ENCODE measurements at regions not wholly inside any gene's neighbourhood (a gene's known extent, or its start where the extent isn't known, plus 50 kb on each side); places are given as distances from the start of the nearest gene placed in this dataset.

DNA sequence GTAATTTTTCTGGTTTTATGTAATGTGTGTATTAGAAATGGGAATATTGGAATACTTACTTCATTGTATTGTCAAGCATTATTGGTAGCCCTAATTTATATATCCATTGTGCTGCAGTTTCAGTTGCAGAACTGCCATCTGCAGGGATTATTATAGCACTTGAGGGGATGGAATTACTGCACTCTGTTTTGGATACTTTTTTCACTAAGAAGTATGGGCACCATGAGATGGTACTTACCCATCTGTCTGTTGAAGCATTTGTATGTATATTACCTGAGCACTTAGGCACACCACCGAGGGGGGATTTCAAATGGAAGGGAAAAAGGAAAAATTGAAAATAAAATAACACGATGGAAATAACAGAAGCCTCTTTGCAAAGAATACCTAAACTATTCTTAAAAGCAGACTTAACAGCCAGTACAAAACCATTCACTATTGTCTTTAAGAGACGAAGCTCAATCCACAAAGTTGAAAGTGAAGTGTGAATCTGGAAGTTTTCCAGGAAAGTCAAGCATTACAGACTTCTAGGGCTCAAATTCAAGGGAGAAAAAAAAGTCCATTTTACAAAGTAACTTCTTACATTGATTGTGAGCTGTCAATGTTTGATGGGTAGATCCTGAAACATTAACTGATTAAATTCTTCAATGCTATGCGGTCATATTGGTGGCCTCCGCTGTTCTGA, 318.7 kb downstream of the SOX4 start:
- dilution Hi-C loops (cut with HindIII; ENCODE audit: low sequenced_read_pairs, unreplicated experiment), result no loop called here
- ATAC-seq (ENCODE audit: low read depth), result no peak
- Histone ChIP-seq H2AK5ac (ENCODE audit: low read depth, low read length) (no peak overlapping the region), H3K9me1 (ENCODE audit: insufficient read depth, low read length) (peaks cover 4% of the 10 kb centered on the region; the same call in 1 of the 2 replicates), H2BK120ac (ENCODE audit: low read depth, low read length) (no peak overlapping the region), H2BK20ac (ENCODE audit: low read depth, low read length) (no peak overlapping the region), H3K4ac (ENCODE audit: low read depth, low read length) (no peak overlapping the region), H3K4me1 (ENCODE audit: control insufficient read depth, insufficient read depth, low read length) (0 out of 2 replicates have a peak, but pooled peaks cover 2% of the 10 kb centered on the region), H4K20me1 (ENCODE audit: insufficient read depth, low read length) (no peaks in the 10 kb centered on the region), H3K79me1 (ENCODE audit: low read depth in 1 of 2, low read length in 2 of 2) (0 out of 4 replicates have a peak, but pooled peaks cover 0 to 4% of the 10 kb centered on the region in 2 experiments), H4K5ac (ENCODE audit: low read depth, low read length) (no peak overlapping the region), H2BK15ac (ENCODE audit: low read depth, low read length) (no peak overlapping the region), H4K91ac (ENCODE audit: insufficient read depth, low read depth, low read length) (no peak overlapping the region), H3K18ac (ENCODE audit: low read depth, low read length) (no peak overlapping the region), H4K8ac (ENCODE audit: low read depth in 2 of 2, low read length in 2 of 2) (no peak overlapping the region), H3K9me3 (ENCODE audit: control insufficient read depth, insufficient read depth, low read length) (no peaks in the 10 kb centered on the region), H3K14ac (replicated peaks; ENCODE audit: low read depth, low read length) (no peak overlapping the region), H3K9ac (ENCODE audit: low read depth, low read length) (no peak overlapping the region), H2AK9ac (replicated peaks; ENCODE audit: low read depth, low read length, poor library complexity) (no peak overlapping the region), H3K23ac (ENCODE audit: low read depth, low read length) (no peak overlapping the region), H3K56ac (ENCODE audit: extremely low read depth, insufficient read depth, low read length) (no peak overlapping the region), H3K27me3 (ENCODE audit: control insufficient read depth, insufficient read depth, low read length) (no peaks in the 10 kb centered on the region), H2AFZ (replicated peaks; ENCODE audit: low read length, poor library complexity) (no peak overlapping the region), H3K4me2 (ENCODE audit: low read depth, low read length) (no peak overlapping the region), H3K4me3 (ENCODE audit: insufficient read depth, low read depth, low read length) (no peak overlapping the region), H3K27ac (ENCODE audit: insufficient read depth, low read length) (no peak overlapping the region), H3K36me3 (ENCODE audit: control insufficient read depth, insufficient read depth, low read length) (no peaks in the 10 kb centered on the region; the same call in 1 of the 2 replicates), H2BK5ac (ENCODE audit: low read depth, low read length, poor library complexity, severe bottlenecking) (no peak overlapping the region)
- no TSS peak for BruUV-seq (replicated peaks)
- ChIA-PET CTCF (no interaction called here), POLR2A (ENCODE audit: unreplicated experiment) (no interaction called here)
- in situ Hi-C loops (cut with MboI; ENCODE audit: low sequenced_read_pairs), result no loop called here
- TF ChIP-seq RAD21 (IDR thresholded peaks at IDR 0.05; ENCODE audit: low read length), result no peak
- no peak for TF ChIP-seq BHLHE40 (IDR thresholded peaks at IDR 0.05; ENCODE audit: low read depth, low read length)
- TF ChIP-seq, protein P1, sequence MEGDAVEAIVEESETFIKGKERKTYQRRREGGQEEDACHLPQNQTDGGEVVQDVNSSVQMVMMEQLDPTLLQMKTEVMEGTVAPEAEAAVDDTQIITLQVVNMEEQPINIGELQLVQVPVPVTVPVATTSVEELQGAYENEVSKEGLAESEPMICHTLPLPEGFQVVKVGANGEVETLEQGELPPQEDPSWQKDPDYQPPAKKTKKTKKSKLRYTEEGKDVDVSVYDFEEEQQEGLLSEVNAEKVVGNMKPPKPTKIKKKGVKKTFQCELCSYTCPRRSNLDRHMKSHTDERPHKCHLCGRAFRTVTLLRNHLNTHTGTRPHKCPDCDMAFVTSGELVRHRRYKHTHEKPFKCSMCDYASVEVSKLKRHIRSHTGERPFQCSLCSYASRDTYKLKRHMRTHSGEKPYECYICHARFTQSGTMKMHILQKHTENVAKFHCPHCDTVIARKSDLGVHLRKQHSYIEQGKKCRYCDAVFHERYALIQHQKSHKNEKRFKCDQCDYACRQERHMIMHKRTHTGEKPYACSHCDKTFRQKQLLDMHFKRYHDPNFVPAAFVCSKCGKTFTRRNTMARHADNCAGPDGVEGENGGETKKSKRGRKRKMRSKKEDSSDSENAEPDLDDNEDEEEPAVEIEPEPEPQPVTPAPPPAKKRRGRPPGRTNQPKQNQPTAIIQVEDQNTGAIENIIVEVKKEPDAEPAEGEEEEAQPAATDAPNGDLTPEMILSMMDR (conservative IDR thresholded peaks at IDR 0.05; ENCODE audit: low read depth, low read length), result no peak
- intact Hi-C loops (cut with micrococcal nuclease), result no loop called here
- WGBS, 2 experiments (ENCODE audit: extremely low coverage in 2 of 2, insufficient read length in 1 of 2), result no CpG with 5 or more reads among the region's 5 CpGs
- no peak for DNase-seq
